ENCODE measurements at regions not wholly inside any gene's neighbourhood (a gene's known extent, or its start where the extent isn't known, plus 50 kb on each side); places are given as distances from the start of the nearest gene placed in this dataset.

- H3K4me1 ChIP-seq = no peaks in the 10 kb centered on the region
- H3K36me3 ChIP-seq = no peaks in the 10 kb centered on the region
- no peak overlapping the region for H3K27ac ChIP-seq
- TF ChIP-seq CTCF (IDR thresholded peaks at IDR 0.05) (no peak), POLR2AphosphoS5 (IDR thresholded peaks at IDR 0.05) (no peak), EP300 (IDR thresholded peaks at IDR 0.05) (no peak), POLR2A (IDR thresholded peaks at IDR 0.05) (no peak)
- ATAC-seq = no peak
- 83 to 87% methylated on average over 5 of the region's 6 CpGs for WGBS, 2 donors (ENCODE audit: low coverage in 1 of 2)
- no peak overlapping the region for H3K4me3 ChIP-seq
- no peaks in the 10 kb centered on the region for H3K27me3 ChIP-seq
- no peaks in the 10 kb centered on the region for H3K9me3 ChIP-seq
These were observed 147.4 kb downstream of the ESM1 start for GRCh38 chr5:54837981-54838380.

GRCh38 chr5:54837093-54837492 is 148.3 kb downstream of the ESM1 start:
- H3K27me3 ChIP-seq = no peaks in the 10 kb centered on the region
- TF ChIP-seq CTCF (IDR thresholded peaks at IDR 0.05) (no peak), POLR2A (IDR thresholded peaks at IDR 0.05) (no peak), EP300 (IDR thresholded peaks at IDR 0.05) (no peak), POLR2AphosphoS5 (IDR thresholded peaks at IDR 0.05) (no peak)
- H3K4me3 ChIP-seq = no peak overlapping the region
- H3K4me1 ChIP-seq = no peaks in the 10 kb centered on the region
- no peak for ATAC-seq
- H3K27ac ChIP-seq = no peak overlapping the region
- H3K36me3 ChIP-seq = no peaks in the 10 kb centered on the region
- no peaks in the 10 kb centered on the region for H3K9me3 ChIP-seq
- 42 to 49% methylated on average over 4 to 7 of the region's 7 CpGs for WGBS, 2 donors (ENCODE audit: low coverage in 1 of 2)

- Histone ChIP-seq H3K27ac (no peak overlapping the region), H3K27me3 (no peaks in the 10 kb centered on the region), H3K4me3 (no peak overlapping the region), H3K36me3 (no peaks in the 10 kb centered on the region), H3K9me3 (no peaks in the 10 kb centered on the region), H3K4me1 (no peaks in the 10 kb centered on the region)
- WGBS, 2 donors (ENCODE audit: low coverage in 1 of 2) = 74 to 94% methylated on average over 2 of the region's 2 CpGs
- TF ChIP-seq POLR2A (IDR thresholded peaks at IDR 0.05) = no peak
- no peak for ATAC-seq
These were observed 149.7 kb downstream of the ESM1 start for GRCh38 chr5:54835647-54836046.

GRCh38 chr5:54834121-54834842 is 151.1 kb downstream of the ESM1 start:
- TF ChIP-seq EP300 (IDR thresholded peaks at IDR 0.05) (no peak), CTCF (IDR thresholded peaks at IDR 0.05) (no peak), POLR2A (IDR thresholded peaks at IDR 0.05) (no peak), POLR2AphosphoS5 (IDR thresholded peaks at IDR 0.05) (no peak)
- ATAC-seq = no peak
- 61 to 90% methylated on average over 4 to 7 of the region's 9 CpGs for WGBS, 2 donors (ENCODE audit: low coverage in 1 of 2)
- no peak overlapping the region for H3K27ac ChIP-seq
- no peak overlapping the region for H3K4me3 ChIP-seq
- no peaks in the 10 kb centered on the region for H3K4me1 ChIP-seq
- H3K36me3 ChIP-seq = no peaks in the 10 kb centered on the region
- no peaks in the 10 kb centered on the region for H3K27me3 ChIP-seq
- H3K9me3 ChIP-seq = no peaks in the 10 kb centered on the region

GRCh38 chr5:54833590-54833989 is 151.8 kb downstream of the ESM1 start:
- TF ChIP-seq EP300 (IDR thresholded peaks at IDR 0.05) (no peak), POLR2A (IDR thresholded peaks at IDR 0.05) (no peak), CTCF (IDR thresholded peaks at IDR 0.05) (no peak), POLR2AphosphoS5 (IDR thresholded peaks at IDR 0.05) (no peak)
- no peaks in the 10 kb centered on the region for H3K9me3 ChIP-seq
- H3K27ac ChIP-seq = no peak overlapping the region
- H3K36me3 ChIP-seq = no peaks in the 10 kb centered on the region
- ATAC-seq = no peak
- H3K4me1 ChIP-seq = no peaks in the 10 kb centered on the region
- no peaks in the 10 kb centered on the region for H3K27me3 ChIP-seq
- WGBS, 2 donors (ENCODE audit: low coverage in 1 of 2) = 91 to 94% methylated on average over 1 to 2 of the region's 3 CpGs
- no peak overlapping the region for H3K4me3 ChIP-seq
